ENCODE measurements at regions not wholly inside any gene's neighbourhood (a gene's known extent, or its start where the extent isn't known, plus 50 kb on each side); places are given as distances from the start of the nearest gene placed in this dataset.

GRCh38 chr3:83683937-83684598 is 1274.7 kb upstream of the CADM2 start:
- Histone ChIP-seq H3K36me3 (ENCODE audit: insufficient read depth, low read length) (no peaks in the 10 kb centered on the region), H3K4me1 (ENCODE audit: insufficient read depth, low read length) (no peaks in the 10 kb centered on the region), H3K4me2 (ENCODE audit: low read length) (no peak overlapping the region), H2AFZ (ENCODE audit: low read depth, low read length) (no peak overlapping the region), H3K9ac (ENCODE audit: low read length) (no peak overlapping the region), H3K9me3 (ENCODE audit: insufficient read depth, low read depth, low read length) (no peaks in the 10 kb centered on the region), H3K27ac (ENCODE audit: low read depth, low read length) (no peak overlapping the region), H3K79me2 (ENCODE audit: insufficient read depth, low read length) (no peaks in the 10 kb centered on the region), H3K4me3 (ENCODE audit: insufficient read depth, low read depth, low read length) (no peak overlapping the region), H4K20me1 (ENCODE audit: insufficient read depth, low read length) (no peaks in the 10 kb centered on the region), H3K27me3 (ENCODE audit: insufficient read depth, low read length) (no peaks in the 10 kb centered on the region)
- no peaks in the 10 kb centered on the region for H3K9me3 Mint-ChIP-seq (ENCODE audit: unreplicated experiment)
- H3K36me3 Mint-ChIP-seq (ENCODE audit: low read depth, unreplicated experiment), result no peaks in the 10 kb centered on the region
- H3K4me3 Mint-ChIP-seq (ENCODE audit: unreplicated experiment), result no peak overlapping the region
- TF ChIP-seq EZH2 (IDR thresholded peaks at IDR 0.05; ENCODE audit: insufficient read depth, low read length) (no peak), CTCF (IDR thresholded peaks at IDR 0.05; ENCODE audit: insufficient read depth, low read depth, low read length) (no peak)
- H3K27me3 Mint-ChIP-seq (ENCODE audit: low read depth, unreplicated experiment), result no peaks in the 10 kb centered on the region
- no peak overlapping the region for H3K27ac Mint-ChIP-seq (ENCODE audit: unreplicated experiment)
- no peak for FAIRE-seq
- no peak for DNase-seq (ENCODE audit: low read depth)
- H3K4me1 Mint-ChIP-seq (ENCODE audit: low read depth, unreplicated experiment), result no peaks in the 10 kb centered on the region

GRCh38 chr3:83706669-83707068 is 1252.1 kb upstream of the CADM2 start:
- H3K27ac ChIP-seq (ENCODE audit: low read depth, low read length), result no peak overlapping the region
- Mint-ChIP-seq H3K36me3 (ENCODE audit: low read depth, unreplicated experiment) (no peaks in the 10 kb centered on the region), H3K4me1 (ENCODE audit: low read depth, unreplicated experiment) (no peaks in the 10 kb centered on the region), H3K9me3 (ENCODE audit: unreplicated experiment) (no peaks in the 10 kb centered on the region), H3K27me3 (ENCODE audit: low read depth, unreplicated experiment) (no peaks in the 10 kb centered on the region), H3K27ac (ENCODE audit: unreplicated experiment) (no peak overlapping the region), H3K4me3 (ENCODE audit: unreplicated experiment) (no peak overlapping the region)
- no peak overlapping the region for H3K4me2 ChIP-seq (ENCODE audit: low read length)
- no peak overlapping the region for H3K4me3 ChIP-seq (ENCODE audit: insufficient read depth, low read depth, low read length)
- no peaks in the 10 kb centered on the region for H3K4me1 ChIP-seq (ENCODE audit: insufficient read depth, low read length)
- no peaks in the 10 kb centered on the region for H3K27me3 ChIP-seq (ENCODE audit: insufficient read depth, low read length)
- H4K20me1 ChIP-seq (ENCODE audit: insufficient read depth, low read length), result no peaks in the 10 kb centered on the region
- H3K9me3 ChIP-seq (ENCODE audit: insufficient read depth, low read depth, low read length), result no peaks in the 10 kb centered on the region
- no peak overlapping the region for H2AFZ ChIP-seq (ENCODE audit: low read depth, low read length)
- H3K36me3 ChIP-seq (ENCODE audit: insufficient read depth, low read length), result no peaks in the 10 kb centered on the region
- H3K9ac ChIP-seq (ENCODE audit: low read length), result no peak overlapping the region
- TF ChIP-seq CTCF (IDR thresholded peaks at IDR 0.05; ENCODE audit: insufficient read depth, low read depth, low read length), result no peak
- TF ChIP-seq EZH2 (IDR thresholded peaks at IDR 0.05; ENCODE audit: insufficient read depth, low read length), result no peak
- no peak for FAIRE-seq
- no peak for DNase-seq (ENCODE audit: low read depth)
- no peaks in the 10 kb centered on the region for H3K79me2 ChIP-seq (ENCODE audit: insufficient read depth, low read length)

GRCh38 chr3:83715307-83715706 is 1243.5 kb upstream of the CADM2 start:
- Mint-ChIP-seq H3K4me1 (ENCODE audit: low read depth, unreplicated experiment) (peaks cover 1% of the 10 kb centered on the region), H3K27me3 (ENCODE audit: low read depth, unreplicated experiment) (no peaks in the 10 kb centered on the region), H3K36me3 (ENCODE audit: low read depth, unreplicated experiment) (no peaks in the 10 kb centered on the region), H3K4me3 (ENCODE audit: unreplicated experiment) (no peak overlapping the region), H3K27ac (ENCODE audit: unreplicated experiment) (no peak overlapping the region), H3K9me3 (ENCODE audit: unreplicated experiment) (no peaks in the 10 kb centered on the region)
- DNase-seq (ENCODE audit: low read depth) (no peak), FAIRE-seq (no peak)
- Histone ChIP-seq H3K27me3 (ENCODE audit: insufficient read depth, low read length) (no peaks in the 10 kb centered on the region), H3K4me1 (ENCODE audit: insufficient read depth, low read length) (no peaks in the 10 kb centered on the region), H2AFZ (ENCODE audit: low read depth, low read length) (no peak overlapping the region), H3K9ac (ENCODE audit: low read length) (no peak overlapping the region), H3K9me3 (ENCODE audit: insufficient read depth, low read depth, low read length) (no peaks in the 10 kb centered on the region), H3K27ac (ENCODE audit: low read depth, low read length) (no peak overlapping the region), H4K20me1 (ENCODE audit: insufficient read depth, low read length) (no peaks in the 10 kb centered on the region), H3K79me2 (ENCODE audit: insufficient read depth, low read length) (no peaks in the 10 kb centered on the region), H3K4me2 (ENCODE audit: low read length) (no peak overlapping the region), H3K36me3 (ENCODE audit: insufficient read depth, low read length) (no peaks in the 10 kb centered on the region), H3K4me3 (ENCODE audit: insufficient read depth, low read depth, low read length) (no peak overlapping the region)
- no peak for TF ChIP-seq CTCF (IDR thresholded peaks at IDR 0.05; ENCODE audit: insufficient read depth, low read depth, low read length)
- no peak for TF ChIP-seq EZH2 (IDR thresholded peaks at IDR 0.05; ENCODE audit: insufficient read depth, low read length)
